GM21528 (cell line): ENCODE measurements at regions not wholly inside any gene's neighbourhood (a gene's known extent, or its start where the extent isn't known, plus 50 kb on each side); places are given as distances from the start of the nearest gene placed in this dataset.
"Not testable (repeated sequence)": the region's sequence is repeated elsewhere in the genome, so short reads cannot be mapped to it uniquely, and the experiment has no call there.

ENCODE experiments used
- ATAC-seq: cut with Tn5 transposase; IDR thresholded peaks from one replicate; pipeline ENCODE4 v1.9.1; 2021; ENCODE audit warnings: mild to moderate bottlenecking, moderate library complexity; ENCODE audit not compliant: unreplicated experiment, low FRiP score

- no peak for ATAC-seq
Observed at GRCh38 chr1:238787471-238787870, 598.9 kb upstream of the CHRM3 start.

GRCh38 chr1:238783633-238784032 is 602.7 kb upstream of the CHRM3 start:
- ATAC-seq, result no peak

- ATAC-seq, result no peak
Observed at GRCh38 chr1:238779716-238780115, 606.7 kb upstream of the CHRM3 start.

- no peak for ATAC-seq
Observed at GRCh38 chr1:238778113-238778512, 608.3 kb upstream of the CHRM3 start.

GRCh38 chr1:238777551-238777950 is 608.8 kb upstream of the CHRM3 start:
- ATAC-seq, result no peak

- no peak for ATAC-seq
Observed at GRCh38 chr1:238776126-238776525, 610.2 kb upstream of the CHRM3 start.

- ATAC-seq, result no peak
Observed at GRCh38 chr1:238772322-238772721, 614.0 kb upstream of the CHRM3 start.

- ATAC-seq, result no peak
Observed at GRCh38 chr1:238767321-238767720, 619.0 kb upstream of the CHRM3 start.

GRCh38 chr1:238764779-238765178 is 621.6 kb upstream of the CHRM3 start:
- ATAC-seq, result no peak

- no peak for ATAC-seq
Observed at GRCh38 chr1:238753252-238753651, 633.1 kb upstream of the CHRM3 start.

GRCh38 chr1:238752327-238752726 is 634.0 kb upstream of the CHRM3 start:
- ATAC-seq, result no peak

- no peak for ATAC-seq
Observed at GRCh38 chr1:238745069-238745468, 641.3 kb upstream of the CHRM3 start.

GRCh38 chr1:238738892-238739291 is 647.5 kb upstream of the CHRM3 start:
- no peak for ATAC-seq

GRCh38 chr1:238727670-238728069 is 658.7 kb upstream of the CHRM3 start:
- no peak for ATAC-seq

GRCh38 chr1:238722812-238723211 is 663.6 kb upstream of the CHRM3 start:
- ATAC-seq, result no peak

GRCh38 chr1:238710697-238711096 is 675.7 kb upstream of the CHRM3 start:
- ATAC-seq, result no peak

- no peak for ATAC-seq
Observed at GRCh38 chr1:238701024-238701423, 685.3 kb upstream of the CHRM3 start.

- ATAC-seq, result no peak
Observed at GRCh38 chr1:238690415-238690814, 696.0 kb upstream of the CHRM3 start.

GRCh38 chr1:238684576-238684975 is 701.8 kb upstream of the CHRM3 start:
- not testable (repeated sequence) for ATAC-seq

GRCh38 chr1:238681451-238681850 is 704.9 kb upstream of the CHRM3 start:
- ATAC-seq, result no peak

- no peak for ATAC-seq
Observed at GRCh38 chr1:238681021-238681420, 705.3 kb upstream of the CHRM3 start.

- ATAC-seq, result no peak
Observed at GRCh38 chr1:238677567-238677966, 708.8 kb upstream of the CHRM3 start.

GRCh38 chr1:238675221-238675620 is 711.1 kb upstream of the CHRM3 start:
- no peak for ATAC-seq
